Endodermal cell (in vitro differentiated cells): ENCODE measurements at regions not wholly inside any gene's neighbourhood (a gene's known extent, or its start where the extent isn't known, plus 50 kb on each side); places are given as distances from the start of the nearest gene placed in this dataset.

Source experiments
- DNase-seq: peaks from one replicate; pipeline ENCODE4 v3.0.0-alpha.2; 2017
- H3K27ac ChIP-seq: 2 replicates; pipeline ENCODE4 v1.5.1; 2013; ENCODE audit warnings: mild to moderate bottlenecking, low read depth, low read length, moderate library complexity
- H3K27me3 ChIP-seq: 2 replicates; pipeline ENCODE4 v1.6.1; 2013; ENCODE audit warnings: mild to moderate bottlenecking, low read length, moderate library complexity; ENCODE audit not compliant: insufficient read depth, control insufficient read depth, poor library complexity, severe bottlenecking
- H3K36me3 ChIP-seq: 2 replicates; pipeline ENCODE4 v1.7.0; 2013; ENCODE audit warnings: mild to moderate bottlenecking, low read length, moderate library complexity; ENCODE audit not compliant: control insufficient read depth, insufficient read depth
- H3K4me1 ChIP-seq: one replicate; pipeline ENCODE4 v1.7.0; 2013; ENCODE audit warnings: low read length; ENCODE audit not compliant: control insufficient read depth, insufficient read depth
- H3K4me3 ChIP-seq: 2 replicates; pipeline ENCODE4 v1.5.1; 2013; ENCODE audit warnings: mild to moderate bottlenecking, low read length, moderate library complexity
- H3K9ac ChIP-seq: 2 replicates; pipeline ENCODE4 v1.6.1; 2013; ENCODE audit warnings: mild to moderate bottlenecking, low read length, moderate library complexity; ENCODE audit not compliant: poor library complexity, severe bottlenecking; ENCODE audit errors: extremely low read depth
- H3K9me3 ChIP-seq: 2 replicates; pipeline ENCODE4 v1.6.1; 2013; ENCODE audit warnings: mild to moderate bottlenecking, low read length, moderate library complexity; ENCODE audit not compliant: control insufficient read depth
- H3K27ac Mint-ChIP-seq: 2 replicates; pipeline ENCODE4 v1.8.0; 2020; ENCODE audit warnings: mixed read lengths
- H3K27me3 Mint-ChIP-seq: 2 replicates; pipeline ENCODE4 v1.8.0; 2021; ENCODE audit warnings: mild to moderate bottlenecking, mixed read lengths; ENCODE audit not compliant: insufficient read depth
- H3K36me3 Mint-ChIP-seq: 2 replicates; pipeline ENCODE4 v1.8.0; 2020; ENCODE audit warnings: low read depth, mixed read lengths
- H3K4me1 Mint-ChIP-seq: 2 replicates; pipeline ENCODE4 v1.8.0; 2020; ENCODE audit warnings: mixed read lengths
- H3K4me3 Mint-ChIP-seq: 2 replicates; pipeline ENCODE4 v1.8.0; 2020; ENCODE audit warnings: mild to moderate bottlenecking, moderate library complexity, mixed read lengths
- H3K9me3 Mint-ChIP-seq: 2 replicates; pipeline ENCODE4 v1.8.0; 2020; ENCODE audit warnings: mild to moderate bottlenecking, mixed read lengths
- CTCF ChIP-seq: fragments of 200-600 bp; sonication (generic); conservative IDR thresholded peaks from 2 replicates; pipeline ENCODE4 v1.5.0; 2021; ENCODE audit warnings: antibody characterized with exemption, mild to moderate bottlenecking
- WGBS, 2 experiments: methylation state at CpG; one replicate each; pipeline versions ENCODE4 v1.1.5 to v1.1.7; 2013; ENCODE audit warnings: missing lambda C conversion rate in 2 of 2, mixed read lengths in 1 of 2; ENCODE audit not compliant: insufficient coverage in 1 of 2, insufficient read length in 1 of 2; 5-methylcytosine and 5-hydroxymethylcytosine counted together

- no peaks in the 10 kb centered on the region for H3K9me3 ChIP-seq
- H3K27ac Mint-ChIP-seq, result no peak overlapping the region
- no peak for TF ChIP-seq CTCF
Observed at GRCh38 chr10:29951441-29951931, 107.9 kb downstream of the JCAD start.

DNA sequence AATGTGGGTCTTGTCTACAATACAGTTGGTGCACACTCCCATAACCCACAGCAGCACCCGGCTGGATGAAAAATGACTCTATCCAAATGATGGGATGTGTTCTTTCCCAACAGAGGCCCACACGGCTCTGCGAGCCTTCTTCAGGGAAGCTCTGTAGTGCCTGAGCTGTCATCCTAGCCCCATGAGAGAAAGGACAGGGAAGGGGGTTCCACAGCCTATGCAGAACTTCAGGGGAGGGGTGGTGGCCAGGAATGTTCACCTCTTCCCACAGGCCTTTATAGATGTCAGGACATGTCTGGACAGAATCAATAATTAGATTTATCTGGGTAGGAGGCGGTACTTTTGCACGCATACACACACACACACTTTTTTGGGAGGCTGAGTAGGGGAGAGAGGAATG is 109.0 kb downstream of the JCAD start:
- no peak overlapping the region for H3K27ac ChIP-seq
- H3K27ac Mint-ChIP-seq, result no peak overlapping the region
- WGBS, 2 experiments, result 93 to 97% methylated on average over 3 to 5 of the region's 5 CpGs

More at GRCh38 chr10:29951441-29951931, 107.9 kb downstream of the JCAD start:
- Mint-ChIP-seq H3K36me3 (no peaks in the 10 kb centered on the region), H3K27me3 (no peaks in the 10 kb centered on the region), H3K4me3 (no peak overlapping the region), H3K9me3 (peaks cover 5% of the 10 kb centered on the region), H3K4me1 (peaks cover 13% of the 10 kb centered on the region)
- no peaks in the 10 kb centered on the region for H3K4me1 ChIP-seq
- no peak overlapping the region for H3K4me3 ChIP-seq
- H3K36me3 ChIP-seq, result no peaks in the 10 kb centered on the region
- no peak for DNase-seq
- no peak overlapping the region for H3K27ac ChIP-seq
- 95% methylated on average over 5 to 11 of the region's 11 CpGs for WGBS, 2 experiments
- no peaks in the 10 kb centered on the region for H3K27me3 ChIP-seq
- no peak overlapping the region for H3K9ac ChIP-seq

DNA sequence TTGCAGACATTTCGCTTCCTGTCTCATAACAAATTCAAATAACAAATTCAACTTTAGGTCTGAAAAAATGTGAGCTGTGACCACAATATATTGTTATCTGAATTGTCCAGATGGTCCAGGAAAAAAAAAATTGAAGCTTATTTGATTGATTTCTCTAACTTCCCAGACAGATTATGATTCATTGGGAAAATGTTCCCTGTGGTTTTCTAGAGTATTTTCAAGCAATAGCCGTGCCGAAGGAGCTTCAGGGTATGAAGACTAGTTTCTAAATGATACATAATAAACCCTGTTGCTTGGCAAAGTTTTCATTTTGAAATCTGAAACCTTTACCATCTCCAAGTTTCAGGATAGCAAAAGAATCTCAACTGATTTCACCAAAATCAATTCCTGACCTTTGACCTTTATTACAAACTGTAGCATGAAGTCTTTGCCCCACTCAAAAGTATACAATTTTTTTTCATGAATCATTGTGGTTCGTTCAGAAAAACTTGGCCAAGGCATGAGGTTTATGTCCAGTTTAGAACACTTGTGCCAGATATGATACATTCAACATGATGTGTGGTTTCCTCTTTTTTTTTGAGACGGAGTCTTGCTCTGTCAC is 109.9 kb downstream of the JCAD start:
- no peaks in the 10 kb centered on the region for H3K27me3 ChIP-seq
- no peak overlapping the region for H3K4me3 Mint-ChIP-seq
- no peaks in the 10 kb centered on the region for H3K9me3 ChIP-seq
- TF ChIP-seq CTCF, result no peak
- H3K27me3 Mint-ChIP-seq, result no peaks in the 10 kb centered on the region
- 90 to 94% methylated on average over 4 to 5 of the region's 5 CpGs for WGBS, 2 experiments
- no peak for DNase-seq
- no peaks in the 10 kb centered on the region for H3K9me3 Mint-ChIP-seq
- H3K4me1 Mint-ChIP-seq, result peaks cover 9% of the 10 kb centered on the region
- H3K27ac Mint-ChIP-seq, result no peak overlapping the region
- H3K36me3 Mint-ChIP-seq, result no peaks in the 10 kb centered on the region
- H3K4me3 ChIP-seq, result no peak overlapping the region
- H3K27ac ChIP-seq, result no peak overlapping the region
- H3K36me3 ChIP-seq, result no peaks in the 10 kb centered on the region
- no peak overlapping the region for H3K9ac ChIP-seq
- no peaks in the 10 kb centered on the region for H3K4me1 ChIP-seq

More for the DNA sequence above, 109.0 kb downstream of the JCAD start:
- no peak for DNase-seq
- Histone ChIP-seq H3K9ac (no peak overlapping the region), H3K36me3 (no peaks in the 10 kb centered on the region), H3K9me3 (no peaks in the 10 kb centered on the region), H3K4me3 (no peak overlapping the region), H3K4me1 (no peaks in the 10 kb centered on the region), H3K27me3 (no peaks in the 10 kb centered on the region)
- TF ChIP-seq CTCF, result no peak
- Mint-ChIP-seq H3K9me3 (no peaks in the 10 kb centered on the region), H3K36me3 (no peaks in the 10 kb centered on the region), H3K4me1 (peaks cover 10% of the 10 kb centered on the region), H3K4me3 (no peak overlapping the region), H3K27me3 (no peaks in the 10 kb centered on the region)
